ENCODE measurements at regions not wholly inside any gene's neighbourhood (a gene's known extent, or its start where the extent isn't known, plus 50 kb on each side); places are given as distances from the start of the nearest gene placed in this dataset.

- Histone ChIP-seq H3K36me3 (ENCODE audit: control insufficient read depth, insufficient read depth, low read length) (no peaks in the 10 kb centered on the region), H3K27me3 (ENCODE audit: control insufficient read depth, insufficient read depth, low read length) (no peaks in the 10 kb centered on the region), H3K4me3 (ENCODE audit: low read depth, low read length) (no peak overlapping the region)
- ChIA-PET CTCF (no interaction called here), POLR2A (no interaction called here)
- no peak for DNase-seq (ENCODE audit: low read depth)
- TF ChIP-seq CTCF (IDR thresholded peaks at IDR 0.05; ENCODE audit: insufficient read depth, low read depth, low read length): no peak
Measured at GRCh38 chr11:28628412-28628811, 520.2 kb downstream of the METTL15 start.

GRCh38 chr11:28627690-28628255 is 519.6 kb downstream of the METTL15 start:
- ChIA-PET POLR2A (interaction anchor here (0.6 kb wide), 1 partner anchor 8 kb away, joined by 3 read pairs; no protein-coding TSS in a partner anchor), CTCF (no interaction called here)
- no peak for TF ChIP-seq CTCF (IDR thresholded peaks at IDR 0.05; ENCODE audit: insufficient read depth, low read depth, low read length)
- DNase-seq (ENCODE audit: low read depth): no peak
- H3K27me3 ChIP-seq (ENCODE audit: control insufficient read depth, insufficient read depth, low read length): no peaks in the 10 kb centered on the region
- H3K4me3 ChIP-seq (ENCODE audit: low read depth, low read length): no peak overlapping the region
- H3K36me3 ChIP-seq (ENCODE audit: control insufficient read depth, insufficient read depth, low read length): no peaks in the 10 kb centered on the region

- Histone ChIP-seq H3K4me3 (ENCODE audit: low read depth, low read length) (no peak overlapping the region), H3K36me3 (ENCODE audit: control insufficient read depth, insufficient read depth, low read length) (no peaks in the 10 kb centered on the region), H3K27me3 (ENCODE audit: control insufficient read depth, insufficient read depth, low read length) (no peaks in the 10 kb centered on the region)
- no peak for TF ChIP-seq CTCF (IDR thresholded peaks at IDR 0.05; ENCODE audit: insufficient read depth, low read depth, low read length)
- CTCF ChIA-PET: interaction anchor here (0.7 kb wide), 1 partner anchor 32 kb away, joined by 3 read pairs; no protein-coding TSS in a partner anchor
- no peak for DNase-seq (ENCODE audit: low read depth)
- POLR2A ChIA-PET: no interaction called here
Measured at GRCh38 chr11:28625532-28625931, 517.3 kb downstream of the METTL15 start.

- no peak for TF ChIP-seq CTCF (IDR thresholded peaks at IDR 0.05; ENCODE audit: insufficient read depth, low read depth, low read length)
- CTCF ChIA-PET: no interaction called here
- DNase-seq (ENCODE audit: low read depth): no peak
Measured at GRCh38 chr11:28621753-28622152, 513.6 kb downstream of the METTL15 start.

GRCh38 chr11:28619846-28620540 is 511.8 kb downstream of the METTL15 start:
- CTCF ChIA-PET: interaction anchor here (0.6 to 1.2 kb wide), 3 partner anchors 18 to 44 kb away, joined by 3 read pairs; no protein-coding TSS in a partner anchor
- H3K27me3 ChIP-seq (ENCODE audit: control insufficient read depth, insufficient read depth, low read length): no peaks in the 10 kb centered on the region
- no peaks in the 10 kb centered on the region for H3K36me3 ChIP-seq (ENCODE audit: control insufficient read depth, insufficient read depth, low read length)
- DNase-seq (ENCODE audit: low read depth): no peak
- H3K4me3 ChIP-seq (ENCODE audit: low read depth, low read length): no peak overlapping the region
- POLR2A ChIA-PET: no interaction called here
- TF ChIP-seq CTCF (IDR thresholded peaks at IDR 0.05; ENCODE audit: insufficient read depth, low read depth, low read length): no peak

More at GRCh38 chr11:28621753-28622152, 513.6 kb downstream of the METTL15 start:
- Histone ChIP-seq H3K27me3 (ENCODE audit: control insufficient read depth, insufficient read depth, low read length) (no peaks in the 10 kb centered on the region), H3K4me3 (ENCODE audit: low read depth, low read length) (no peak overlapping the region), H3K36me3 (ENCODE audit: control insufficient read depth, insufficient read depth, low read length) (no peaks in the 10 kb centered on the region)
- POLR2A ChIA-PET: no interaction called here
